HG02981 (cell line): ENCODE measurements at regions not wholly inside any gene's neighbourhood (a gene's known extent, or its start where the extent isn't known, plus 50 kb on each side); places are given as distances from the start of the nearest gene placed in this dataset.
"Not testable (repeated sequence)": the region's sequence is repeated elsewhere in the genome, so short reads cannot be mapped to it uniquely, and the experiment has no call there.

Experiments used
- ATAC-seq: cut with Tn5 transposase; IDR thresholded peaks from one replicate; pipeline ENCODE4 v1.9.1; 2021; ENCODE audit warnings: mild to moderate bottlenecking, moderate library complexity; ENCODE audit not compliant: unreplicated experiment

DNA sequence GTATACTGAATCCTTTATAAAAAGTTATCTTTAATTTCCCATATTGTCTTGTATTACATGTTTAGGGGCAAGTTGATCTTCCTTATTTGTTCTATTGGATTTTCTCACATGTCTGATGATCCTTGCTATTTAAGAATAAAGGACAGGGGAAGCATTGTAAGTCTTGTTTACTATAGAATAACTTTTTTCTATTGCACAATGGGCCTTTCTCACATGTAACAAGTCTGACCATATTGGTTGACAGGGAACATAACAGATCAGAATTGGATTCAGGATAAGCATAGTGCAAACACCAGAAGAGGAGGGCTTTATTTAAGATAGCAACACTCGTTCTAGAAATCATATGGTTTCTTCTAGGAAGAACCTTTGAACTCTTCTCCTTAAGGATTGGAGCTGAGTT, 257.9 kb upstream of the RBMS3 start:
- no peak for ATAC-seq

GRCh38 chr3:29026286-29026685, 254.6 kb upstream of the RBMS3 start:
- ATAC-seq = peak; percentile 95

DNA sequence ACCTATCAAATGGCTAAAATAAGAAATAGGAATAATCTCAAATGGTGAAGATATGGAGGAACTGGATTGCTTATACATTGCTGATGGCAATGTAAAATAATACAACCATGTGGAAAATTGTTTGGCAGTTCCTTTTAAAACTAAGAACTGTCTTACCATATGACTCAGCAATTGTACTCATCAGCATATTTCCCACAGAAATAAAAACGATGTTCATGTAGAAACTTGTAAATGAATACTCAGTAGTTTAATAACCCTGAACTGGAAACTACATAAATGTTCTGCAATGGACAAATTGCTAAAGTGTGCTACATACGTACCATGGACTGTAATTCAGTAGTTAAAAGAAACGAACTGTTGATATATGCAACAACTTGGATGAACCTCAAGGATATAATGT, 253.9 kb upstream of the RBMS3 start:
- peak; percentile 36 for ATAC-seq

GRCh38 chr3:29031175-29031574, 249.7 kb upstream of the RBMS3 start:
- ATAC-seq = not testable (repeated sequence)

DNA sequence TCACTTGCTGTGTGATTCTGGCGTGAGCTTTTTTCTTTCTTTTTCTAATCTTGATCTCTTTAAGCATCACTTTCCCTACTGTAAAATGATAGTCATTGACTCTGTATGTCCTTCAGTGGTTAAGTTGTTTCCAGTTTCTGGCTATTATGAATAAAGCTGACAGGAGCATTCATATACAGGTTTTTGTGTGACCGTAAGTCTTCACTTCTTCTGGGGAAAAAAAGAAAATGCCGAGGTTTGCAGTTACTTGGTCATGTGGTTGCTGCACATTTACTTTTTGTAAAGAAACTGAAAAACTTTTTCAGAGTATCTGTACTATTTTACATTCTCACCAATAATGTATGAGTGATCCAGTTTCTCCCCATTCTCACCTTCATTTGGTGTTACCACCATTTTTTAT, 247.4 kb upstream of the RBMS3 start:
- ATAC-seq = no peak

DNA sequence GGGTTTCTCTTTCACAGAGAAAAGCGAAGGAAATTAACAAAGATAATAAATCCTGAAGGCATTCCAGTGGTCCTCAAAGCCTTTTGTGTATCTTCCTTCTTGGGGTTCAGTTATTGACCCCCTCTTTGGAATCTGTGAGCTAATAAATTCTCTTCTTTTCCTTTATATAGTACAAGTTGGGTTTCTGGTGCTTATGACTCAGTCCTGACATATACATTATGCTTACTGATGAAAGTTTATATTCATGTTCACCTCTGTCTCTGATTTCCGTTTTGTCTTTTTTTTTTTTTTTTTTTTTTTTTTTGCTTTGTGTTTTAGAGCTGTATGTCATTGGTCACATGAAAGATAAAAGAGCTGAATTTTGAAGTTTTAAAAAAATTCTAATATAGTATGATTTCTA, 230.7 kb upstream of the RBMS3 start:
- ATAC-seq = no peak

DNA sequence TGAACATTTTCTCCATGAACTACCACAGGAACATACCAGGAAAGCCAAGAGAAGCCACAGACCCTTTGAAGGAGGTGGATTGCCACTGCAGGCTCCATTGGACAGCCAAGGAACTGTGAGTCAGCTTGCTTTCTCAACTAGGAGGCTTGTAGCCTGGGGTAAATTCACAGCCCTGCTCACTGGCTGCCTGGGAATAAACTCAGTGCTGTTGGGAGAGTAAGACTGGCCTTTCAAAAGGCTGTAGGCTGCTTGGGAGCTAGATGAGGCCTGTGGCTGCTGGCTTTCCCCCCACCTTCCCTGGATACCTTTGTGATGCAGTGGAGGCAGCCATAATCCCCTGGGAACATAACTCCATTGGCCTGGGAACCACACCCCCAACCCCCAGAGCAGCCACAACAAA, 223.5 kb upstream of the RBMS3 start:
- no peak for ATAC-seq

DNA sequence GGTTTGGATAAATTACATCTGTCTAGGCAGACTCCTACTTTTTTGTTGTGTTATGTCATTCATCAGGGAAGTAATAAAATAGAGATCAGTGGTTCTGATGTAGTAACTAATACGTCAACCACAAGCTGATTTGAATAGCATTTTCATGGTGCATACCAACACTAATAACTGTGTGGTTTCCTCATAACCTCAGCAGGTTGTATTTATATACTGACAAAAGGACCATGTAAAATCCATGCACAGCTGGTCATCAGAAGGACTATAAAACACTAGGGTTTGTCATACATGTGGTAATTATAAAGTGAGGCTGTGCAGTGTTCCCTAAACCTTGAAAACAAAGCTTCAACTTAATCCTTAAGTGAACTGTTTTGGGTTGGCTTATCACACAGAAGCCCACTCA, 216.8 kb upstream of the RBMS3 start:
- no peak for ATAC-seq

DNA sequence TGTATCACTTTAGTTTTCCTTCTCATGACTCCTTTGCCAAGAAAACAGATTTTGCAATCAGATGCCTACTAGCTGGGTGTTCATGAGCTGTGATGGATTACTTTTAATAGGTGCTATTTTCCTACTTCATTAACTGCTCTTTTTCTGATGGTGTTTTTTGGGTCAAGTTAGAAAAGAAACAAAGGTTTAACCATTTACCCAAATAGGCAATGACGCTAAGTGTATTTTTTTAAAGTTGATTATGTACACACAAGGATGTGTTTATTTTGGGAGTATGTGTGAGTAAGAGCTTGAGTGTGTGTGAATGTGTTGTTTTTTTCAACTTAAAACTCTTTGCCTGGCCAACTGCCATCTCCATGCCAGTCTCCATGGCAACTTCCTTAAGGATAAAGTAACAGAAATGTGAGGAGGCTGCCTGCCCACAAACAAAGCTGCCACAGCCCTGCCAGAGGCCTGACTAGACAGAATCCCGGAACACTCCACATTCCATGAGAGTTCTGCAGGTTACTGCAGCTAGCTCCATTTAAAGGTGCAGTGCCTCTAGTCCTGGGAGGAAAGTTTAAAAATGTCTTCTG, 215.6 kb upstream of the RBMS3 start:
- ATAC-seq = no peak

DNA sequence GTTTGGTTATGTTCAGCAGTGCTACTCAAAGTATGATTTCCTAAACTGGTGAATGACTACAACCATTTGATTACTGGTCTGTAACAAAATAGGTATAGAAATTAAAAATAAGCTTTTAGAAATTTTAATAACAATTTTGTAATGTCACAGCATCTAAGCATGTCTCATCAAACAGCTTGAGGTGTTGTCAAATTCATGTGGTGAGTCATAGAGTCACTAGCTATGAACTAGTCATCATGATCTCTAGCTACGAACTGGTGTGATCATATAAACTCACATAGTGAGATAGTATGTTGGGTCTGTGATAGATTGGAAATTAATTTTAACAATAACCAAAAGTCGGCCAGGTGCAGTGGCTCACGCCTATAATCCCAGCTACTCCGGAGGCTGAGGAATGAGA, 213.9 kb upstream of the RBMS3 start:
- no peak for ATAC-seq

DNA sequence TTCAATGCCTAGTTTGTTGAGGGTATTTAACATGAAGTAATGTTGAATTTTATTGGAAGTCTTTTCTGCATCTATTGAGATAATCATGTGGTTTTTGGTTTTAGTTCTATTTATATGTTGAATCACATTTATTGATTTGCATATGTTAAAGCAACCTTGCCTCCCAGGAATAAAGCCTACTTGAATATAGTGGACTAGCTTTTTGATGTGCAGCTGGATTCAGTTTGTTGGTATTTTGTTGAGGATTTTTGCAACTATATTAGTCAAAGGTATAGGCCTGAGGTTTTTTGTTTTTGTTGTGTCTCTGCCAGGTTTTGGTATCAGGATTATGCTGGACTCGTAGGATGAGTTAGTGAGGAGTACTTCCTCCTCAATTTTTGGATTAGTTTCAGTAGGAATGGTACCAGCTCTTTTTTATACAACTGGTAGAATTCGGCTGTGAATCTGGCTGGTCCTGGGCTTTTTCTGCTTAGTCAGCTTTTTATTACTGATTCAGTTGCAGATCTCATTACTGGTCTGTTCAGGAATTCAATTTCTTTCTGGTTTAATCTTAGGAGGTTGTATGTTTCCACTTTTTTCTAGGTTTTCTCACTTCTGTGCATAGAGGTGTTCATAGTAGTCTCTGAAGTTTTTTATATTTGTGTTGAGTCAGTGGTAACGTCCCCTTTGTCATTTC, 209.8 kb upstream of the RBMS3 start:
- no peak for ATAC-seq

GRCh38 chr3:29072611-29073010, 208.3 kb upstream of the RBMS3 start:
- ATAC-seq = no peak

- no peak for ATAC-seq
Measured at GRCh38 chr3:29077356-29077755, 203.5 kb upstream of the RBMS3 start.

GRCh38 chr3:29079358-29079757, 201.5 kb upstream of the RBMS3 start:
- ATAC-seq = no peak

- no peak for ATAC-seq
Measured at GRCh38 chr3:29080967-29081366, 199.9 kb upstream of the RBMS3 start.

GRCh38 chr3:29083081-29083480, 197.8 kb upstream of the RBMS3 start:
- ATAC-seq = no peak

DNA sequence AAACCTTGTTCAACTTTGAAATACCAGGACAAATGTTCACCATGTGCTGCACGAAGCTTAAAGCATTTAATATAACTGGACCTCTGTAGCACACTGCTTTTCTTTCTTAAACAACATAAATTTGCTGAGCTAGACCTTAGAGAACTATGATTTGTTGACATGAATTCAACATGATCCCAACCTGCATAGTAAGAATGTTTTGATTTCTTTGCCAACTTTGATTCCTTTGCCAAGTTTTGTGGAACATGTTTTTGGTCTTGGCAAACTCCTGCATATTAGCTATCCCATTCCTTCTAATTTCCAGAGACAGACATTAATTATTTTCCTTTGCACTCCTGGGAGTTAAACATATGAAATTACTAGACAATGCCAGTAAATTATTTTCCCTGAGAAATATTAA, 197.2 kb upstream of the RBMS3 start:
- ATAC-seq = no peak

DNA sequence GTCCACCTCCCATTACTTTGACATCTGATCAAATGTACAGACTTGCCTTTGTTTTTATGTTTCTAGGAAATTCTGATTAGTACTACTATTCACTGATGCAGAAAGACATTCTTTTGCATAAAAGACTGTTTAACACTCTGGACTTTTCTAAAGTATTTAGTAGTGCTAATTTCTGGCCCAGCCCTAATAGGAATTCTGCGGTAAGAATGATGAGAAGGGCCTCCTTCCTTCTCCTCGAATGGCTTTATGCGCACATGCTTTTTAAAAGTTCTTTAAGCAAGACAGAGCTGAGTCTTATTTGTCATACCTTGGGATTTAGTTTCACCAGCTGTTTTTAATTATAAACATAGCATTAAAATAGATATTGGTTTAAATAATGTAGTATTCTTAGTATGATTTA, 192.3 kb upstream of the RBMS3 start:
- ATAC-seq = no peak

- ATAC-seq = no peak
Measured at GRCh38 chr3:29090912-29091597, 189.8 kb upstream of the RBMS3 start.

- ATAC-seq = no peak
Measured at GRCh38 chr3:29091599-29092189, 189.2 kb upstream of the RBMS3 start.

DNA sequence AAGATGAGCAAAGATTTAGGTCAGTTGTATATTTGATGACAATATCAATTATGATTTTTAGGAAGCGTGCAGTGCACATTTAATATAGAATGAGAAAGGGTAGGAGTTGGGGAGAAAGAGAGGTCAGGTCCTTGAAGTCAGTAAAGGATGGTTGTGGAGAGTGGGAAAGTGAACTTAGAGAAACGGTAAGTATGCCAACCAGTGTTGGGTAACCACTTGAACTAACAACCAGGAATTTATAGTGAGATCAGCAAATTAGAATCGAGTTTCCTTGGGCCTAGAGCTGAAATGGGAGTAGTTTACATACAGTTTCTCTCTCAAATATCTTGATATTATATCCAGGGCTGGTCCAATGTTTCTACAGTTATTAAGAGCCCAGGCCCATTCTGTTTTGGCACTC, 188.5 kb upstream of the RBMS3 start:
- no peak for ATAC-seq

DNA sequence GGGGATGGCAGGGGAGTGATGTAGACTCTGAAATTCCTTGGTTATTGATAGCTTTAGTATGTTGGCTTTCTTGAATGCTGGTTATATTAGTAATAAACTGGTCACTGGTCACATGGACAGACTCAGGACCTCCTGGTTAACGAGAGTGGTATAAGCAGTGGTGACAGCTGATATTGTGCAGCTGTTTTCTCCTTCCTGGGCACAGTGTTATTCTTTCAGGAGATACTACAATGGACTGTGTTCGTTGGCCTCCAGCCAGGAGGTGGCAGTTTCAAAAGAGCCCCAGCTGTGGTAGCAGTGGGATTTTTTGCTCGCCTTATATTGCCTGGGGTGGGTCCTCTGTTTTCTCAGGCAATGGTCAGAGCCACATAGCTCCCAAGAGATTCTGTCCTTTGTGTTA, 181.6 kb upstream of the RBMS3 start:
- ATAC-seq = no peak
